ENCODE measurements at regions not wholly inside any gene's neighbourhood (a gene's known extent, or its start where the extent isn't known, plus 50 kb on each side); places are given as distances from the start of the nearest gene placed in this dataset.

GRCh38 chr18:70423120-70423519, 134.3 kb downstream of the SOCS6 start:
- Histone ChIP-seq H3K4me1 (ENCODE audit: insufficient read depth, low read length, poor library complexity, severe bottlenecking) (peaks cover 8% of the 10 kb centered on the region), H3K9me3 (ENCODE audit: low read depth, low read length, poor library complexity, severe bottlenecking) (no peaks in the 10 kb centered on the region), H3K27me3 (replicated peaks; ENCODE audit: insufficient read depth, low read depth, low read length, poor library complexity) (no peaks in the 10 kb centered on the region), H3K36me3 (ENCODE audit: insufficient read depth, low read length, poor library complexity, severe bottlenecking) (no peaks in the 10 kb centered on the region), H3K4me3 (ENCODE audit: low read depth, low read length, poor library complexity, severe bottlenecking) (no peak overlapping the region), H3K27ac (ENCODE audit: low read depth, low read length, poor library complexity, severe bottlenecking) (no peak overlapping the region)
- TF ChIP-seq, protein P1, sequence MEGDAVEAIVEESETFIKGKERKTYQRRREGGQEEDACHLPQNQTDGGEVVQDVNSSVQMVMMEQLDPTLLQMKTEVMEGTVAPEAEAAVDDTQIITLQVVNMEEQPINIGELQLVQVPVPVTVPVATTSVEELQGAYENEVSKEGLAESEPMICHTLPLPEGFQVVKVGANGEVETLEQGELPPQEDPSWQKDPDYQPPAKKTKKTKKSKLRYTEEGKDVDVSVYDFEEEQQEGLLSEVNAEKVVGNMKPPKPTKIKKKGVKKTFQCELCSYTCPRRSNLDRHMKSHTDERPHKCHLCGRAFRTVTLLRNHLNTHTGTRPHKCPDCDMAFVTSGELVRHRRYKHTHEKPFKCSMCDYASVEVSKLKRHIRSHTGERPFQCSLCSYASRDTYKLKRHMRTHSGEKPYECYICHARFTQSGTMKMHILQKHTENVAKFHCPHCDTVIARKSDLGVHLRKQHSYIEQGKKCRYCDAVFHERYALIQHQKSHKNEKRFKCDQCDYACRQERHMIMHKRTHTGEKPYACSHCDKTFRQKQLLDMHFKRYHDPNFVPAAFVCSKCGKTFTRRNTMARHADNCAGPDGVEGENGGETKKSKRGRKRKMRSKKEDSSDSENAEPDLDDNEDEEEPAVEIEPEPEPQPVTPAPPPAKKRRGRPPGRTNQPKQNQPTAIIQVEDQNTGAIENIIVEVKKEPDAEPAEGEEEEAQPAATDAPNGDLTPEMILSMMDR (conservative IDR thresholded peaks at IDR 0.05; ENCODE audit: low read depth, low read length): no peak
- no peak for TF ChIP-seq EZH2 (IDR thresholded peaks at IDR 0.05; ENCODE audit: borderline replicate concordance, low read depth, low read length, poor library complexity, severe bottlenecking)
- POLR2A ChIA-PET (ENCODE audit: low non-redundant PET): no interaction called here
- CTCF ChIA-PET: no interaction called here
- intact Hi-C loops (cut with micrococcal nuclease; ENCODE audit: unreplicated experiment): no loop called here
- DNase-seq (ENCODE audit: low spot score): no peak
- BruUV-seq (replicated peaks): no TSS peak

GRCh38 chr18:70422391-70422965, 133.6 kb downstream of the SOCS6 start:
- Histone ChIP-seq H3K36me3 (ENCODE audit: insufficient read depth, low read length, poor library complexity, severe bottlenecking) (no peaks in the 10 kb centered on the region), H3K9me3 (ENCODE audit: low read depth, low read length, poor library complexity, severe bottlenecking) (no peaks in the 10 kb centered on the region), H3K4me1 (ENCODE audit: insufficient read depth, low read length, poor library complexity, severe bottlenecking) (peaks cover 8% of the 10 kb centered on the region), H3K27ac (ENCODE audit: low read depth, low read length, poor library complexity, severe bottlenecking) (no peak overlapping the region), H3K27me3 (replicated peaks; ENCODE audit: insufficient read depth, low read depth, low read length, poor library complexity) (no peaks in the 10 kb centered on the region), H3K4me3 (ENCODE audit: low read depth, low read length, poor library complexity, severe bottlenecking) (no peak overlapping the region)
- BruUV-seq (replicated peaks): no TSS peak
- intact Hi-C loops (cut with micrococcal nuclease; ENCODE audit: unreplicated experiment): no loop called here
- POLR2A ChIA-PET (ENCODE audit: low non-redundant PET): no interaction called here
- CTCF ChIA-PET: no interaction called here
- TF ChIP-seq, protein P1 (conservative IDR thresholded peaks at IDR 0.05; ENCODE audit: low read depth, low read length): no peak
- no peak for TF ChIP-seq EZH2 (IDR thresholded peaks at IDR 0.05; ENCODE audit: borderline replicate concordance, low read depth, low read length, poor library complexity, severe bottlenecking)
- no peak for DNase-seq (ENCODE audit: low spot score)

GRCh38 chr18:70421471-70422390, 132.9 kb downstream of the SOCS6 start:
- intact Hi-C loops (cut with micrococcal nuclease; ENCODE audit: unreplicated experiment): no loop called here
- H3K27me3 ChIP-seq (replicated peaks; ENCODE audit: insufficient read depth, low read depth, low read length, poor library complexity): no peaks in the 10 kb centered on the region
- TF ChIP-seq, protein P1 (conservative IDR thresholded peaks at IDR 0.05; ENCODE audit: low read depth, low read length): no peak
- TF ChIP-seq EZH2 (IDR thresholded peaks at IDR 0.05; ENCODE audit: borderline replicate concordance, low read depth, low read length, poor library complexity, severe bottlenecking): no peak
- ChIA-PET POLR2A (ENCODE audit: low non-redundant PET) (no interaction called here), CTCF (no interaction called here)
- H3K4me1 ChIP-seq (ENCODE audit: insufficient read depth, low read length, poor library complexity, severe bottlenecking): peaks cover 8% of the 10 kb centered on the region
- BruUV-seq (replicated peaks): no TSS peak
- H3K9me3 ChIP-seq (ENCODE audit: low read depth, low read length, poor library complexity, severe bottlenecking): no peaks in the 10 kb centered on the region
- H3K27ac ChIP-seq (ENCODE audit: low read depth, low read length, poor library complexity, severe bottlenecking): no peak overlapping the region
- DNase-seq (ENCODE audit: low spot score): no peak
- H3K4me3 ChIP-seq (ENCODE audit: low read depth, low read length, poor library complexity, severe bottlenecking): no peak overlapping the region
- H3K36me3 ChIP-seq (ENCODE audit: insufficient read depth, low read length, poor library complexity, severe bottlenecking): no peaks in the 10 kb centered on the region

All from A673 (cell line).